Endothelial cell (in vitro differentiated cells): ENCODE measurements at regions not wholly inside any gene's neighbourhood (a gene's known extent, or its start where the extent isn't known, plus 50 kb on each side); places are given as distances from the start of the nearest gene placed in this dataset.

Source experiments
- DNase-seq: peaks from one replicate; pipeline ENCODE4 v3.0.0; 2021; ENCODE audit warnings: low spot score
- H3K27ac Mint-ChIP-seq: one replicate; pipeline ENCODE4 v1.8.0; 2021; ENCODE audit warnings: mixed read lengths, inconsistent platforms; ENCODE audit not compliant: unreplicated experiment
- H3K27me3 Mint-ChIP-seq: one replicate; pipeline ENCODE4 v1.8.0; 2021; ENCODE audit warnings: mild to moderate bottlenecking, moderate library complexity, mixed read lengths, inconsistent platforms; ENCODE audit not compliant: unreplicated experiment
- H3K36me3 Mint-ChIP-seq: one replicate; pipeline ENCODE4 v1.8.0; 2021; ENCODE audit warnings: mild to moderate bottlenecking, low read depth, mixed read lengths, inconsistent platforms; ENCODE audit not compliant: unreplicated experiment
- H3K4me1 Mint-ChIP-seq: one replicate; pipeline ENCODE4 v1.8.0; 2021; ENCODE audit warnings: mild to moderate bottlenecking, mixed read lengths, inconsistent platforms; ENCODE audit not compliant: unreplicated experiment
- H3K4me3 Mint-ChIP-seq: one replicate; pipeline ENCODE4 v1.8.0; 2021; ENCODE audit warnings: mild to moderate bottlenecking, mixed read lengths, inconsistent platforms; ENCODE audit not compliant: unreplicated experiment
- H3K9me3 Mint-ChIP-seq: one replicate; pipeline ENCODE4 v1.8.0; 2021; ENCODE audit warnings: mixed read lengths, inconsistent platforms; ENCODE audit not compliant: unreplicated experiment
- TF ChIP-seq, protein P1 (sequence below): fragments of 200-600 bp; sonication (generic); IDR thresholded peaks from one replicate; pipeline ENCODE4 v1.5.0; 2021; ENCODE audit warnings: antibody characterized with exemption; ENCODE audit not compliant: unreplicated experiment

DNA sequence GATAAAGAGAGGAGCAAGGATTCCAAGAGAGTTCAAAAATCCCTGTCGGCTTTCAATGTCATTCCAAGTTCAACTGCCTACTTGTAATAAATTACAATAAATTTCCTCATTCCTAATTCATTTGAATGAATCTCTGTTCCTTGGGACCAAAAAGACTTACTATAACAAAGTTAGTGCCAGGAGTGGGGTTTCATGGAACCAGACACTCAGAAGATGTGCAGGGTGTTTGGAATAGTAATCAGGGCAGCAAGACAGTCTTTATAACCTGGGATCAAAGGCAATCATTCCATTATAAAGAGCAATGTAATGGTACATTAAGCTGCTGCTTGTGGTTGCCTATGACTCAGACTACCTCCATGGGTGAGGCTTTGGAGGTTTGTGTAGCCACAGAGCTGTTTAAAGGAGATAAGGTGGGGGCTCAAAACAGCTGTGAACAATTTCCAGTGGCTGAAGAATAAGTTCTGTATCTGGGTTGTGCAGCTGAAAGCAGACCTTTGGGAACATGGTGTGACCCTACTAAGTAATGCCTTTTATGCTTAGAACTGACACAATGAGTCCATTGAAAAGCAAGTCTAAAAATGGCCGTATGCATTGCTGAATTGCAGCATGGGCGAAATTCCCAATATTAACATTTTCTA lies 159.9 kb downstream of the LINC00237 start:
- no peak overlapping the region for H3K4me3 Mint-ChIP-seq
- TF ChIP-seq, protein P1, sequence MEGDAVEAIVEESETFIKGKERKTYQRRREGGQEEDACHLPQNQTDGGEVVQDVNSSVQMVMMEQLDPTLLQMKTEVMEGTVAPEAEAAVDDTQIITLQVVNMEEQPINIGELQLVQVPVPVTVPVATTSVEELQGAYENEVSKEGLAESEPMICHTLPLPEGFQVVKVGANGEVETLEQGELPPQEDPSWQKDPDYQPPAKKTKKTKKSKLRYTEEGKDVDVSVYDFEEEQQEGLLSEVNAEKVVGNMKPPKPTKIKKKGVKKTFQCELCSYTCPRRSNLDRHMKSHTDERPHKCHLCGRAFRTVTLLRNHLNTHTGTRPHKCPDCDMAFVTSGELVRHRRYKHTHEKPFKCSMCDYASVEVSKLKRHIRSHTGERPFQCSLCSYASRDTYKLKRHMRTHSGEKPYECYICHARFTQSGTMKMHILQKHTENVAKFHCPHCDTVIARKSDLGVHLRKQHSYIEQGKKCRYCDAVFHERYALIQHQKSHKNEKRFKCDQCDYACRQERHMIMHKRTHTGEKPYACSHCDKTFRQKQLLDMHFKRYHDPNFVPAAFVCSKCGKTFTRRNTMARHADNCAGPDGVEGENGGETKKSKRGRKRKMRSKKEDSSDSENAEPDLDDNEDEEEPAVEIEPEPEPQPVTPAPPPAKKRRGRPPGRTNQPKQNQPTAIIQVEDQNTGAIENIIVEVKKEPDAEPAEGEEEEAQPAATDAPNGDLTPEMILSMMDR: no peak
- H3K4me1 Mint-ChIP-seq: peaks cover 2% of the 10 kb centered on the region
- peaks cover 5% of the 10 kb centered on the region for H3K9me3 Mint-ChIP-seq
- H3K27ac Mint-ChIP-seq: no peak overlapping the region
- H3K36me3 Mint-ChIP-seq: no peaks in the 10 kb centered on the region
- no peaks in the 10 kb centered on the region for H3K27me3 Mint-ChIP-seq
- no peak for DNase-seq

DNA sequence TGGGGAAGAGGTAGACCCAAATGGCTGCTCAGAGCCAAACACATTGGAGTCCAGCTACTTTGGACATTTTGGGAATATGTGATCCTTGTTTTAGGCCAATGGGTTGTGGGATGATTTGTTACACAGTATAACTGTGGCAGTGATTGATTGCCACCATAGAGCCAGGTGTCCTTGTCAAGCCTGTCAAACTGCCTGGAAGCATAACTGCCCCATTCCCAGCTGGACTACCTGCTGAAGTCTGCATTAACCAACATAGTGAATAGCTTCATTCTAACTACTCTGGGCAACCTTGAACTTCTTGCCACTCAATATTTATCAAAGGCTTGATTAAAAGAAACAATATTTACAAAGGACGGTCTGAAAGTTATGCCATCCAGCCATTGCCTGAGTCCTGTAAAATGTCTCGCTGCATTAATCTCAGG lies 164.7 kb downstream of the LINC00237 start:
- peaks cover 3% of the 10 kb centered on the region for H3K27me3 Mint-ChIP-seq
- peaks cover 5% of the 10 kb centered on the region for H3K9me3 Mint-ChIP-seq
- TF ChIP-seq, protein P1: no peak
- no peaks in the 10 kb centered on the region for H3K36me3 Mint-ChIP-seq
- peaks cover 2% of the 10 kb centered on the region for H3K4me1 Mint-ChIP-seq
- no peak overlapping the region for H3K4me3 Mint-ChIP-seq
- no peak overlapping the region for H3K27ac Mint-ChIP-seq
- no peak for DNase-seq

DNA sequence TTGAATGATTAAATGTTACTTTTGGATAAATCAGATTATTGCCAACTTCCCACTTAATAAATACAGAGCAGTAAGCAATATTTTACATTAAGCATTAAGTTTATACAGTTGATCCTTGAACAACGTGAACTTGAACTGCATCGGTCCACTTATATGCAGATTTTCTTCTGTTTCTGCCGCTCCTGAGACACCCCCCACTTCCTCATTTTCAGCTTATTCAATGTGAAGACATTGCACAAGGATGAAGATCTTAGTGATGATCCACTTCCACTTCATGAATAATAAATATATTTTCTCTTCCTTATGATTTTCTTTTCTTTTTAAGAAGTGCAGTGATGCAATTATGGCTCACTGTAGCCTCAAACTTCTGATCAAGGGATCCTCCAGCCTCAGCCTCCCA lies 167.2 kb downstream of the LINC00237 start:
- no peak for DNase-seq
- Mint-ChIP-seq H3K4me3 (no peak overlapping the region), H3K27me3 (peaks cover 3% of the 10 kb centered on the region), H3K27ac (no peak overlapping the region), H3K36me3 (no peaks in the 10 kb centered on the region), H3K9me3 (no peaks in the 10 kb centered on the region), H3K4me1 (peaks cover 2% of the 10 kb centered on the region)
- TF ChIP-seq, protein P1: no peak

DNA sequence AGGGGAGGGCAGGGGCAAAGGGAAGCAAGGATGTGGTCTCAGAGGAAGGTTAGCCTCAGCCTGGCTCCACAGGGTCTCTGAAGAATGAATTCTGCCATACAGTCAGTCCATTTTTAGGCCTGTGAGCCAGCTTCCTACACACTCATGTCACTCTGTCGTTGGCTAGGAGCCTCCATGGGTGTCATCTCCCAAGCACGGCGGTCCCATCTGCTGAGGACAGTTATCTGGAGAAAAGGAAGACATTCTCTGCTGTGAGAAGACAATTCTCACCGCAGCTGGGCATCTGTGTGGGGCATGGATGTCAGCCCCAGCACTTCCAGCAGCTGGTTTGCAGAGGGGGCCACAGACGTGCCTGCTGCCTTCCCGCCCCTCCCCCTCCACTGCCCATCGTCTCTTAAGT lies 167.6 kb downstream of the LINC00237 start:
- TF ChIP-seq, protein P1: no peak
- peaks cover 2% of the 10 kb centered on the region for H3K4me1 Mint-ChIP-seq
- H3K4me3 Mint-ChIP-seq: no peak overlapping the region
- no peaks in the 10 kb centered on the region for H3K36me3 Mint-ChIP-seq
- DNase-seq: no peak
- no peaks in the 10 kb centered on the region for H3K9me3 Mint-ChIP-seq
- H3K27me3 Mint-ChIP-seq: peaks cover 3% of the 10 kb centered on the region
- no peak overlapping the region for H3K27ac Mint-ChIP-seq

DNA sequence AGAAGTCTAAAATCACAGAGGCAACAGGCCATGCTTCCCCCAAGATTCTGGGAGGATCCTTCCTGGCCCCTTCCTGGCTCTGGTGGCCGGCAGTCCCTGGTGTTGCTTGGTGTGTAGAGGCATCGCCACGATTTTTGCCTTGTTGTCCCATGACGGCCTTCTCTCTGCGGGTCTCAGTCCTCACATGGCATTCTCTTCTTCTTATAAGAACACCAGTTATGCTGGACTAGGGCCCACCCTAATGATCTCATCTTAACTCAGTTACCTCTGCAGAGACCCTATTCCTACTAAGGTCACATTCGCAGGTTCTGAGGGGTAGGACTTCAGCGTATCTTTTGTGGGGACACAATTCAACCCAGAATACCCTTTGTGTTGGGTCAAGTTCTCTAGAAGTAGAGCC lies 168.0 kb downstream of the LINC00237 start:
- H3K9me3 Mint-ChIP-seq: no peaks in the 10 kb centered on the region
- H3K4me1 Mint-ChIP-seq: peaks cover under 1% of the 10 kb centered on the region
- peaks cover 3% of the 10 kb centered on the region for H3K27me3 Mint-ChIP-seq
- TF ChIP-seq, protein P1: no peak
- no peaks in the 10 kb centered on the region for H3K36me3 Mint-ChIP-seq
- H3K4me3 Mint-ChIP-seq: no peak overlapping the region
- no peak for DNase-seq
- no peak overlapping the region for H3K27ac Mint-ChIP-seq
